ENCODE measurements at regions not wholly inside any gene's neighbourhood (a gene's known extent, or its start where the extent isn't known, plus 50 kb on each side); places are given as distances from the start of the nearest gene placed in this dataset.

- no TSS peak for BruUV-seq (replicated peaks)
- Histone ChIP-seq H2BK20ac (ENCODE audit: low read depth, low read length) (no peak overlapping the region), H3K27ac (ENCODE audit: insufficient read depth, low read length) (no peak overlapping the region), H3K4me2 (ENCODE audit: low read depth, low read length) (no peak overlapping the region), H3K27me3 (ENCODE audit: control insufficient read depth, insufficient read depth, low read length) (peaks cover 8% of the 10 kb centered on the region), H3K9ac (ENCODE audit: low read depth, low read length) (no peak overlapping the region), H2BK120ac (ENCODE audit: low read depth, low read length) (no peak overlapping the region), H4K20me1 (ENCODE audit: insufficient read depth, low read length) (no peaks in the 10 kb centered on the region), H3K56ac (ENCODE audit: extremely low read depth, insufficient read depth, low read length) (no peak overlapping the region), H3K9me1 (ENCODE audit: insufficient read depth, low read length) (no peaks in the 10 kb centered on the region), H2BK15ac (ENCODE audit: low read depth, low read length) (no peak overlapping the region), H3K4me3 (ENCODE audit: insufficient read depth, low read depth, low read length) (no peak overlapping the region), H3K23ac (ENCODE audit: low read depth, low read length) (no peak overlapping the region), H3K4me1 (ENCODE audit: control insufficient read depth, insufficient read depth, low read length) (no peaks in the 10 kb centered on the region), H3K14ac (replicated peaks; ENCODE audit: low read depth, low read length) (no peak overlapping the region), H3K9me3 (ENCODE audit: control insufficient read depth, insufficient read depth, low read length) (peaks cover 5% of the 10 kb centered on the region), H4K8ac (ENCODE audit: low read depth in 2 of 2, low read length in 2 of 2) (no peak overlapping the region), H4K91ac (ENCODE audit: insufficient read depth, low read depth, low read length) (no peak overlapping the region), H2BK5ac (ENCODE audit: low read depth, low read length, poor library complexity, severe bottlenecking) (no peak overlapping the region), H4K5ac (ENCODE audit: low read depth, low read length) (no peak overlapping the region), H3K4ac (ENCODE audit: low read depth, low read length) (no peak overlapping the region), H3K79me1 (ENCODE audit: low read depth in 1 of 2, low read length in 2 of 2) (no peaks in the 10 kb centered on the region), H2AK5ac (ENCODE audit: low read depth, low read length) (no peak overlapping the region), H2AFZ (replicated peaks; ENCODE audit: low read length, poor library complexity) (no peak overlapping the region), H2AK9ac (replicated peaks; ENCODE audit: low read depth, low read length, poor library complexity) (no peak overlapping the region), H3K36me3 (ENCODE audit: control insufficient read depth, insufficient read depth, low read length) (no peaks in the 10 kb centered on the region), H3K18ac (ENCODE audit: low read depth, low read length) (no peak overlapping the region)
- in situ Hi-C loops (cut with MboI; ENCODE audit: low sequenced_read_pairs) (no loop called here), intact Hi-C loops (cut with micrococcal nuclease) (no loop called here), dilution Hi-C loops (cut with HindIII; ENCODE audit: low sequenced_read_pairs, unreplicated experiment) (no loop called here)
- TF ChIP-seq RFX5 (IDR thresholded peaks at IDR 0.05; ENCODE audit: low read depth, low read length) (no peak), RAD21 (IDR thresholded peaks at IDR 0.05; ENCODE audit: low read length) (no peak), CEBPB (IDR thresholded peaks at IDR 0.05; ENCODE audit: low read depth, low read length) (no peak), BHLHE40 (IDR thresholded peaks at IDR 0.05; ENCODE audit: low read depth, low read length) (no peak), FOS (IDR thresholded peaks at IDR 0.05; ENCODE audit: low read depth, low read length) (no peak), MAFK (IDR thresholded peaks at IDR 0.05; ENCODE audit: low read depth, low read length) (no peak), NFE2L2 (IDR thresholded peaks at IDR 0.05; ENCODE audit: low read depth, low read length) (no peak), CTCF (conservative IDR thresholded peaks at IDR 0.05; ENCODE audit: low read depth, low read length) (no peak), POLR2A (IDR thresholded peaks at IDR 0.05; ENCODE audit: low read depth, low read length) (no peak), CHD1 (IDR thresholded peaks at IDR 0.05; ENCODE audit: low read depth, low read length) (no peak), MXI1 (IDR thresholded peaks at IDR 0.05; ENCODE audit: borderline replicate concordance, low read depth, low read length) (no peak), SMC3 (IDR thresholded peaks at IDR 0.05; ENCODE audit: low read depth, low read length) (no peak), MAZ (IDR thresholded peaks at IDR 0.05; ENCODE audit: borderline replicate concordance, low read depth, low read length) (no peak), RCOR1 (IDR thresholded peaks at IDR 0.05; ENCODE audit: insufficient replicate concordance, low read length) (no peak)
- TF ChIP-seq, protein P1, sequence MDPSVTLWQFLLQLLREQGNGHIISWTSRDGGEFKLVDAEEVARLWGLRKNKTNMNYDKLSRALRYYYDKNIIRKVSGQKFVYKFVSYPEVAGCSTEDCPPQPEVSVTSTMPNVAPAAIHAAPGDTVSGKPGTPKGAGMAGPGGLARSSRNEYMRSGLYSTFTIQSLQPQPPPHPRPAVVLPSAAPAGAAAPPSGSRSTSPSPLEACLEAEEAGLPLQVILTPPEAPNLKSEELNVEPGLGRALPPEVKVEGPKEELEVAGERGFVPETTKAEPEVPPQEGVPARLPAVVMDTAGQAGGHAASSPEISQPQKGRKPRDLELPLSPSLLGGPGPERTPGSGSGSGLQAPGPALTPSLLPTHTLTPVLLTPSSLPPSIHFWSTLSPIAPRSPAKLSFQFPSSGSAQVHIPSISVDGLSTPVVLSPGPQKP (IDR thresholded peaks at IDR 0.05; ENCODE audit: borderline replicate concordance, low read depth, low read length): no peak
- TF ChIP-seq, protein P2, sequence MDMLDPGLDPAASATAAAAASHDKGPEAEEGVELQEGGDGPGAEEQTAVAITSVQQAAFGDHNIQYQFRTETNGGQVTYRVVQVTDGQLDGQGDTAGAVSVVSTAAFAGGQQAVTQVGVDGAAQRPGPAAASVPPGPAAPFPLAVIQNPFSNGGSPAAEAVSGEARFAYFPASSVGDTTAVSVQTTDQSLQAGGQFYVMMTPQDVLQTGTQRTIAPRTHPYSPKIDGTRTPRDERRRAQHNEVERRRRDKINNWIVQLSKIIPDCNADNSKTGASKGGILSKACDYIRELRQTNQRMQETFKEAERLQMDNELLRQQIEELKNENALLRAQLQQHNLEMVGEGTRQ (IDR thresholded peaks at IDR 0.05; ENCODE audit: low read depth, low read length): no peak
- POLR2A ChIA-PET (ENCODE audit: unreplicated experiment): interaction anchor here (0.6 kb wide), 1 partner anchor 137 kb away, joined by 3 read pairs; the partner anchor contains the start of gene PELI2
- no peak for ATAC-seq (ENCODE audit: low read depth)
- no peak for DNase-seq
- CTCF ChIA-PET: no interaction called here
Observed at GRCh38 chr14:55980970-55981369, 137.2 kb upstream of the PELI2 start.
